IMR-90 (cell line): ENCODE measurements at regions not wholly inside any gene's neighbourhood (a gene's known extent, or its start where the extent isn't known, plus 50 kb on each side); places are given as distances from the start of the nearest gene placed in this dataset.

Experiments
- ATAC-seq: fragments of 200-7000 bp; cut with Tn5 transposase; 2 replicates; pipeline ENCODE4 v1.9.1; 2020; ENCODE audit warnings: low read depth, mild to moderate bottlenecking, moderate library complexity
- BruUV-seq: library from RNA; stranded (reverse); fragments of 400-500 nt; replicated peaks from 2 replicates; lab custom pipeline; 2021; lab: Mats Ljungman, UMichigan
- CTCF ChIA-PET: fragments of 300-600 bp; formaldehyde crosslinking; extraction: SDS; loops from one replicate; lab custom pipeline; 2021; ENCODE audit warnings: antibody characterized with exemption; lab: Yijun Ruan, JAX
- POLR2A ChIA-PET: fragments of 300-600 bp; sonication (Branson Sonifier 250); formaldehyde crosslinking; loops from one replicate; lab custom pipeline; 2022; ENCODE audit warnings: antibody characterized with exemption; ENCODE audit not compliant: unreplicated experiment; lab: Charles Lee
- DNase-seq: peaks from one replicate; pipeline ENCODE4 v3.0.0; 2013
- H2AFZ ChIP-seq: replicated peaks from 2 replicates; pipeline ENCODE3; 2013; ENCODE audit warnings: low read length, mild to moderate bottlenecking; ENCODE audit not compliant: poor library complexity
- H2AK5ac ChIP-seq: 2 replicates; pipeline ENCODE4 v1.6.1; 2013; ENCODE audit warnings: low read depth, low read length, inconsistent platforms
- H2AK9ac ChIP-seq: replicated peaks from 2 replicates; pipeline ENCODE3; 2013; ENCODE audit warnings: mild to moderate bottlenecking, low read depth, low read length, moderate library complexity; ENCODE audit not compliant: poor library complexity
- H2BK120ac ChIP-seq: 2 replicates; pipeline ENCODE4 v1.6.1; 2013; ENCODE audit warnings: low read depth, low read length, inconsistent platforms
- H2BK15ac ChIP-seq: 3 replicates; pipeline ENCODE4 v1.6.1; 2013; ENCODE audit warnings: low read depth, low read length, inconsistent platforms
- H2BK20ac ChIP-seq: 2 replicates; pipeline ENCODE4 v1.6.1; 2013; ENCODE audit warnings: low read depth, mild to moderate bottlenecking, inconsistent platforms, low read length, moderate library complexity
- H2BK5ac ChIP-seq: 2 replicates; pipeline ENCODE4 v1.6.1; 2013; ENCODE audit warnings: mild to moderate bottlenecking, low read depth, low read length, inconsistent platforms; ENCODE audit not compliant: poor library complexity, severe bottlenecking
- H3K14ac ChIP-seq: replicated peaks from 2 replicates; pipeline ENCODE4 v1.6.1; 2013; ENCODE audit warnings: low read depth, low read length, inconsistent platforms
- H3K18ac ChIP-seq: 2 replicates; pipeline ENCODE4 v1.6.1; 2013; ENCODE audit warnings: low read depth, low read length, control low read depth
- H3K23ac ChIP-seq: 2 replicates; pipeline ENCODE4 v1.6.1; 2013; ENCODE audit warnings: low read depth, low read length, inconsistent platforms
- H3K27ac ChIP-seq: 2 replicates; pipeline ENCODE4 v1.5.1; 2013; ENCODE audit warnings: mild to moderate bottlenecking, control low read depth, low read length; ENCODE audit not compliant: insufficient read depth
- H3K27me3 ChIP-seq: 2 replicates; pipeline ENCODE4 v1.6.1; 2013; ENCODE audit warnings: low read length; ENCODE audit not compliant: control insufficient read depth, insufficient read depth
- H3K36me3 ChIP-seq: 2 replicates; pipeline ENCODE4 v1.6.1; 2013; ENCODE audit warnings: low read length, mixed read lengths; ENCODE audit not compliant: control insufficient read depth, insufficient read depth
- H3K4ac ChIP-seq: 2 replicates; pipeline ENCODE4 v1.6.1; 2013; ENCODE audit warnings: low read depth, low read length, inconsistent platforms
- H3K4me1 ChIP-seq: 2 replicates; pipeline ENCODE4 v1.6.1; 2013; ENCODE audit warnings: low read length, mixed read lengths; ENCODE audit not compliant: control insufficient read depth, insufficient read depth
- H3K4me2 ChIP-seq: 2 replicates; pipeline ENCODE4 v1.6.1; 2013; ENCODE audit warnings: low read depth, mild to moderate bottlenecking, control low read depth, low read length, moderate library complexity
- H3K4me3 ChIP-seq: 2 replicates; pipeline ENCODE4 v1.5.1; 2013; ENCODE audit warnings: low read depth, mild to moderate bottlenecking, control low read depth, low read length, moderate library complexity; ENCODE audit not compliant: insufficient read depth
- H3K56ac ChIP-seq: 2 replicates; pipeline ENCODE4 v1.6.1; 2013; ENCODE audit warnings: low read length, inconsistent platforms; ENCODE audit not compliant: insufficient read depth; ENCODE audit errors: extremely low read depth
- H3K79me1 ChIP-seq, 2 experiments: 2 replicates each; pipeline ENCODE4 v1.6.1; 2013; ENCODE audit warnings: low read length in 2 of 2, inconsistent platforms in 1 of 2, low read depth in 1 of 2
- H3K9ac ChIP-seq: 2 replicates; pipeline ENCODE4 v1.6.1; 2013; ENCODE audit warnings: low read depth, low read length, control low read depth
- H3K9me1 ChIP-seq: 2 replicates; pipeline ENCODE4 v1.6.1; 2013; ENCODE audit warnings: low read length, inconsistent platforms; ENCODE audit not compliant: insufficient read depth
- H3K9me3 ChIP-seq: 2 replicates; pipeline ENCODE4 v1.6.1; 2013; ENCODE audit warnings: low read length; ENCODE audit not compliant: control insufficient read depth, insufficient read depth
- H4K20me1 ChIP-seq: 2 replicates; pipeline ENCODE4 v1.6.1; 2013; ENCODE audit warnings: low read length, inconsistent platforms; ENCODE audit not compliant: insufficient read depth
- H4K5ac ChIP-seq: 2 replicates; pipeline ENCODE4 v1.6.1; 2013; ENCODE audit warnings: mild to moderate bottlenecking, low read depth, low read length, control low read depth
- H4K8ac ChIP-seq, 2 experiments: 2 replicates each; pipeline ENCODE4 v1.6.1; 2013; ENCODE audit warnings: low read depth in 2 of 2, low read length in 2 of 2, control low read depth in 1 of 2, inconsistent platforms in 1 of 2
- H4K91ac ChIP-seq: 2 replicates; pipeline ENCODE4 v1.6.1; 2013; ENCODE audit warnings: low read depth, low read length, inconsistent platforms; ENCODE audit not compliant: insufficient read depth
- BHLHE40 ChIP-seq: fragments of 150-350 bp; IDR thresholded peaks from 2 replicates; pipeline ENCODE4 v1.6.1; 2016; ENCODE audit warnings: mild to moderate bottlenecking, low read depth, low read length
- CEBPB ChIP-seq: IDR thresholded peaks from 2 replicates; pipeline ENCODE4 v1.6.1; 2012; ENCODE audit warnings: low read depth, low read length, improper control_type of control experiment
- CHD1 ChIP-seq: IDR thresholded peaks from 2 replicates; pipeline ENCODE4 v1.6.1; 2012; ENCODE audit warnings: low read depth, low read length, improper control_type of control experiment
- FOS ChIP-seq: fragments of 150-350 bp; IDR thresholded peaks from 2 replicates; pipeline ENCODE4 v1.6.1; 2016; ENCODE audit warnings: low read depth, low read length
- MAFK ChIP-seq: IDR thresholded peaks from 2 replicates; pipeline ENCODE4 v1.6.1; 2012; ENCODE audit warnings: low read depth, low read length, improper control_type of control experiment
- MAZ ChIP-seq: IDR thresholded peaks from 2 replicates; pipeline ENCODE4 v1.6.1; 2012; ENCODE audit warnings: low read depth, mild to moderate bottlenecking, low read length, improper control_type of control experiment, moderate library complexity, borderline replicate concordance
- MXI1 ChIP-seq: IDR thresholded peaks from 2 replicates; pipeline ENCODE4 v1.6.1; 2012; ENCODE audit warnings: low read depth, mild to moderate bottlenecking, low read length, moderate library complexity, borderline replicate concordance
- NFE2L2 ChIP-seq: fragments of 150-350 bp; IDR thresholded peaks from 2 replicates; pipeline ENCODE4 v1.6.1; 2016; ENCODE audit warnings: low read depth, mild to moderate bottlenecking, low read length
- POLR2A ChIP-seq: IDR thresholded peaks from 2 replicates; pipeline ENCODE4 v1.6.1; 2012; ENCODE audit warnings: mild to moderate bottlenecking, low read depth, low read length
- RAD21 ChIP-seq: IDR thresholded peaks from 2 replicates; pipeline ENCODE4 v1.6.1; 2012; ENCODE audit warnings: low read length, improper control_type of control experiment
- RCOR1 ChIP-seq: IDR thresholded peaks from 2 replicates; pipeline ENCODE4 v1.6.1; 2012; ENCODE audit warnings: mild to moderate bottlenecking, low read length, improper control_type of control experiment; ENCODE audit not compliant: insufficient replicate concordance
- RFX5 ChIP-seq: IDR thresholded peaks from 2 replicates; pipeline ENCODE4 v1.8.0; 2012; ENCODE audit warnings: low read depth, mild to moderate bottlenecking, low read length, moderate library complexity
- SMC3 ChIP-seq: fragments of 150-350 bp; IDR thresholded peaks from 2 replicates; pipeline ENCODE4 v1.6.1; 2016; ENCODE audit warnings: low read depth, mild to moderate bottlenecking, antibody characterized with exemption, low read length, moderate library complexity
- WGBS, 2 experiments: methylation state at CpG; one replicate each; pipeline versions ENCODE4 v1.1.5 to v1.1.7; 2013; ENCODE audit warnings: missing lambda C conversion rate in 2 of 2; ENCODE audit not compliant: insufficient read length in 1 of 2; ENCODE audit errors: extremely low coverage in 2 of 2; 5-methylcytosine and 5-hydroxymethylcytosine counted together
- dilution Hi-C: fragments of 300-500 bp; cut with HindIII; formaldehyde crosslinking; loops from one replicate; pipeline ENCODE4 v1.14.3; 2018; ENCODE audit warnings: low sequenced_read_pairs; ENCODE audit not compliant: unreplicated experiment
- in situ Hi-C: fragments of 300-500 bp; cut with MboI; formaldehyde crosslinking; loops from 3 replicates; pipeline ENCODE4 v1.14.3; 2019; ENCODE audit warnings: low sequenced_read_pairs, inconsistent platforms, mixed read lengths
- intact Hi-C: fragments of 100-400 bp; cut with micrococcal nuclease; formaldehyde crosslinking; loops from 2 replicates; pipeline ENCODE4 v1.10.0; 2022
- TF ChIP-seq, protein P1 (sequence below): fragments of 150-350 bp; IDR thresholded peaks from 2 replicates; pipeline ENCODE4 v1.6.1; 2016; ENCODE audit warnings: low read depth, mild to moderate bottlenecking, low read length, moderate library complexity, borderline replicate concordance
- TF ChIP-seq, protein P2 (sequence below): fragments of 150-350 bp; IDR thresholded peaks from 2 replicates; pipeline ENCODE4 v1.6.1; 2017; ENCODE audit warnings: mild to moderate bottlenecking, antibody characterized with exemption, low read length, low read depth
- TF ChIP-seq, protein P3 (sequence below): conservative IDR thresholded peaks from 2 replicates; pipeline ENCODE4 v1.5.1; 2012; ENCODE audit warnings: mild to moderate bottlenecking, low read depth, low read length, improper control_type of control experiment

GRCh38 chr13:39815345-39816111 lies 160.1 kb downstream of the COG6 start:
- Histone ChIP-seq H3K4me2 (no peak overlapping the region), H3K23ac (no peak overlapping the region), H2BK5ac (no peak overlapping the region), H2BK120ac (no peak overlapping the region), H3K56ac (no peak overlapping the region), H2AK9ac (no peak overlapping the region), H4K8ac (no peak overlapping the region), H3K4ac (no peak overlapping the region), H3K4me3 (no peak overlapping the region), H3K18ac (no peak overlapping the region), H3K9me3 (no peaks in the 10 kb centered on the region), H2BK15ac (no peak overlapping the region), H2BK20ac (no peak overlapping the region), H3K79me1 (no peaks in the 10 kb centered on the region), H3K36me3 (no peaks in the 10 kb centered on the region), H2AK5ac (no peak overlapping the region), H3K27ac (no peak overlapping the region), H3K27me3 (no peaks in the 10 kb centered on the region), H4K91ac (no peak overlapping the region), H3K9me1 (no peaks in the 10 kb centered on the region), H4K20me1 (no peaks in the 10 kb centered on the region), H4K5ac (no peak overlapping the region), H3K14ac (no peak overlapping the region), H2AFZ (no peak overlapping the region), H3K9ac (no peak overlapping the region), H3K4me1 (no peaks in the 10 kb centered on the region)
- no peak for TF ChIP-seq CEBPB
- no peak for TF ChIP-seq SMC3
- TF ChIP-seq, protein P1, sequence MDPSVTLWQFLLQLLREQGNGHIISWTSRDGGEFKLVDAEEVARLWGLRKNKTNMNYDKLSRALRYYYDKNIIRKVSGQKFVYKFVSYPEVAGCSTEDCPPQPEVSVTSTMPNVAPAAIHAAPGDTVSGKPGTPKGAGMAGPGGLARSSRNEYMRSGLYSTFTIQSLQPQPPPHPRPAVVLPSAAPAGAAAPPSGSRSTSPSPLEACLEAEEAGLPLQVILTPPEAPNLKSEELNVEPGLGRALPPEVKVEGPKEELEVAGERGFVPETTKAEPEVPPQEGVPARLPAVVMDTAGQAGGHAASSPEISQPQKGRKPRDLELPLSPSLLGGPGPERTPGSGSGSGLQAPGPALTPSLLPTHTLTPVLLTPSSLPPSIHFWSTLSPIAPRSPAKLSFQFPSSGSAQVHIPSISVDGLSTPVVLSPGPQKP: no peak
- TF ChIP-seq MXI1: no peak
- no peak for TF ChIP-seq RAD21
- TF ChIP-seq MAZ: no peak
- TF ChIP-seq FOS: no peak
- TF ChIP-seq, protein P2, sequence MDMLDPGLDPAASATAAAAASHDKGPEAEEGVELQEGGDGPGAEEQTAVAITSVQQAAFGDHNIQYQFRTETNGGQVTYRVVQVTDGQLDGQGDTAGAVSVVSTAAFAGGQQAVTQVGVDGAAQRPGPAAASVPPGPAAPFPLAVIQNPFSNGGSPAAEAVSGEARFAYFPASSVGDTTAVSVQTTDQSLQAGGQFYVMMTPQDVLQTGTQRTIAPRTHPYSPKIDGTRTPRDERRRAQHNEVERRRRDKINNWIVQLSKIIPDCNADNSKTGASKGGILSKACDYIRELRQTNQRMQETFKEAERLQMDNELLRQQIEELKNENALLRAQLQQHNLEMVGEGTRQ: no peak
- TF ChIP-seq RFX5: no peak
- TF ChIP-seq POLR2A: no peak
- no peak for TF ChIP-seq MAFK
- no peak for TF ChIP-seq CHD1
- TF ChIP-seq, protein P3, sequence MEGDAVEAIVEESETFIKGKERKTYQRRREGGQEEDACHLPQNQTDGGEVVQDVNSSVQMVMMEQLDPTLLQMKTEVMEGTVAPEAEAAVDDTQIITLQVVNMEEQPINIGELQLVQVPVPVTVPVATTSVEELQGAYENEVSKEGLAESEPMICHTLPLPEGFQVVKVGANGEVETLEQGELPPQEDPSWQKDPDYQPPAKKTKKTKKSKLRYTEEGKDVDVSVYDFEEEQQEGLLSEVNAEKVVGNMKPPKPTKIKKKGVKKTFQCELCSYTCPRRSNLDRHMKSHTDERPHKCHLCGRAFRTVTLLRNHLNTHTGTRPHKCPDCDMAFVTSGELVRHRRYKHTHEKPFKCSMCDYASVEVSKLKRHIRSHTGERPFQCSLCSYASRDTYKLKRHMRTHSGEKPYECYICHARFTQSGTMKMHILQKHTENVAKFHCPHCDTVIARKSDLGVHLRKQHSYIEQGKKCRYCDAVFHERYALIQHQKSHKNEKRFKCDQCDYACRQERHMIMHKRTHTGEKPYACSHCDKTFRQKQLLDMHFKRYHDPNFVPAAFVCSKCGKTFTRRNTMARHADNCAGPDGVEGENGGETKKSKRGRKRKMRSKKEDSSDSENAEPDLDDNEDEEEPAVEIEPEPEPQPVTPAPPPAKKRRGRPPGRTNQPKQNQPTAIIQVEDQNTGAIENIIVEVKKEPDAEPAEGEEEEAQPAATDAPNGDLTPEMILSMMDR: no peak
- TF ChIP-seq RCOR1: no peak
- TF ChIP-seq BHLHE40: no peak
- TF ChIP-seq NFE2L2: no peak
- dilution Hi-C loops (no loop called here), in situ Hi-C loops (no loop called here), intact Hi-C loops (no loop called here)
- no CpG with 5 or more reads among the region's 5 CpGs for WGBS, 2 experiments
- no TSS peak for BruUV-seq
- DNase-seq (no peak), ATAC-seq (no peak)
- POLR2A ChIA-PET: no interaction called here
- CTCF ChIA-PET: no interaction called here
